GM21717 (cell line): ENCODE measurements at regions not wholly inside any gene's neighbourhood (a gene's known extent, or its start where the extent isn't known, plus 50 kb on each side); places are given as distances from the start of the nearest gene placed in this dataset.
"Not testable (repeated sequence)": the region's sequence is repeated elsewhere in the genome, so short reads cannot be mapped to it uniquely, and the experiment has no call there.

Experiments used
- ATAC-seq: cut with Tn5 transposase; IDR thresholded peaks from one replicate; pipeline ENCODE4 v1.9.1; 2021; ENCODE audit warnings: mild to moderate bottlenecking, moderate library complexity; ENCODE audit not compliant: unreplicated experiment

DNA sequence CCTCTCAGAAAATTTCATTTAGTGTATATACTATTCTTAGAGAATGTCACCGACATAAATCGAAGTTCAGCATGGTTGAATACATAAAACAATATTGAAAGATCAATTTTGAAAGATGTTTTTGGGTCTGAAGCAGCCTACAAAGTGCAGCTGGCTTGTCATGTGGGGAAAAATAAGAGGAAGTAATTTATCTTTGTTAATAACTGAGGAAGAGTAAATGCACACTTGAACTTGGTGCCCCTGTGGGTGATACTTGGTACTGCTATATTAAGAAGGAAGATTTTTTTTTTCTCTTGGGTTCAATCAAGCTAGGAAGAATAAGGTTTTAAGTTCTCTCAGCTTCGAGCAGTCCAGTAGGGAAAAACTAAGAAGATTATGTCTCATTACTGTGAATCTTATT lies 661.3 kb downstream of the RPL10L start:
- no peak for ATAC-seq

DNA sequence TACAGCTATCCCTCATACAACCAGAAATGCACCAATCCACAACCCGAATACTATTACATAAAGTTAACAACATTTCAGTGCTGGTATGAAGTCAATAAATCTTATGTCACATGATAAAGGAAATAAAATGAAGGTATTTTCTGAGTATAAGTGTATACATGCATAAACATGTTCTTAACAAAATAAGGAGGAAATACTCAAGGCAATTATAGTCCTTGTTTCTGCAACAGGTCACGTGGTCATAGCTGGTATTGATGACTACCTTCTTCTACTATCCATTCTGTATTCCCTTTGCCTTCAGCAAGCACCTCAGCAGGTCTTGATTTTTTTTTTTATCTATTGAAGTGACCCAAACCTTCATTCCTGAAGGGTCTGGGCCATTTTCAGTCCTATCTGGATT lies 675.6 kb downstream of the RPL10L start:
- ATAC-seq: no peak

DNA sequence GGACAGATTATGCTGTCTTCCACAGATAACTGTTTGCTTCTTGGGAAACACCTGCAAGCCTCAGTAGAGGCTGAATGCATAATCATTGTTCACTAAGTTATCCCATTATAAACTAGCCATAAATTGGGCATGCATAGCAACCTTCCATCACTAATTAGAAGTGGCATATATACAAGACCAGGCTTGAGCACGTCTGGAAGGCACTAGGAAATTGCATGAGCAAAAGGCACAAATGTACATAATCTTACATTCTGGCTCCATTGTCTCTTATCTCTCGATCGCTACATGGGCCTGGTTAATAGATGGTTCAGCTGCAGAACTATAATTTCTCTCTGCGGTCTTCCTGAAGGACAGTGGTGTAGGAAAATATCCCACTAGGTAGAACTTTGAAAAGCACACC lies 679.2 kb downstream of the RPL10L start:
- no peak for ATAC-seq

DNA sequence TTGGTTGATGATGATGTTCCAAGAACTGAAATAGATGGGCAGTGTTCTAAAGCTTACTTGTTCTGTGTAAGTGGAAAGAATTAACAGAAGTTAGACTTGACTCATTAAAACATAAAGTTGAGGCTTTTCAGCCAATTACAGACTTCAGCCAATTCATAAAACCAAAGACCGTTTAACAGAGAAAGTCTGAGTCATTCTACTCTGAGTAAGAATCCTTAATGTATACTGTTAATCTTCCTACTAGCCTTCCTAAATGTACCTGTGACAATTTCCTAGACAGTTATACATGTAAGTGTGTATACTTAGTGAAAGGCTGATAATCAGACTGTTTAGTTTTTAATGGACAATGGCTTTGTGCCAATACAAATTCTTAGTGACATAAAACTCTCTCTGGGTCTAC lies 681.0 kb downstream of the RPL10L start:
- no peak for ATAC-seq

DNA sequence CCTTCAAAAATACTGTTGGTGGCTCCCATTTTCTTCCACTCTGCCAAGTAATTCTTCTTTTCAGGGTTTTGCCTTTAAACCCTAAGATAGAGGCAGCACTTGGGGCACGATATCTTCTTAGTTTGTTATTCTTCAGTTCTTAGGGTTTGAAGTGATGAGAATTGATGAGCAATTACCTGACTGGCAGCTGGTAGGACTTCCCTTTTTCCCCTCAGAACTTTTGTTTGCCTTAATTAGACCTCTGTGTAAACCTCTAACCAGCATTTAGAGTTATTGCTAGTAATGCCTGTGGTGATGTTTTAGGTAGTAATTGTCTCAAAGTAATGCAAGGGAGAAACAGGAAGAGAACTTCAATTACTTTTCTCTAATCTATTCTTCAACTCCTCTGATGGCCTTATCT lies 683.5 kb downstream of the RPL10L start:
- no peak for ATAC-seq

DNA sequence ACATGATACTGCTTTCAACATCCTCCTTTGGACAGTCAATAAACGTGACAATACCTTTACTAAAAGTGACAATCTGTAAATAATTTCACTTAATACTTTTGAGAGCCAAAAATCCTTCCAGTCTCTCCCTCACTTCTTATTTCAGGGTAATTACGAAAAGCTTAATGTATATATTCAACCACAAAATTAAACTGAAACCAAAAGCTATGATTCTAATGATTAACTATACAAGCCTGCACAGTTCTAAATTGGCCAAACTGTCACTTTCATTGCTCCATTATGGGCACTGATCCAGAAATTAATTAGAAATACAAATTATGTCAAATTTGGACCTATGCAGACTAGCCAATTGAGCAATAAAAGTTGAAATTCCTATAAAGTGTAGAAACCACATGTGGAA lies 696.5 kb upstream of the MIS18BP1 start:
- no peak for ATAC-seq

DNA sequence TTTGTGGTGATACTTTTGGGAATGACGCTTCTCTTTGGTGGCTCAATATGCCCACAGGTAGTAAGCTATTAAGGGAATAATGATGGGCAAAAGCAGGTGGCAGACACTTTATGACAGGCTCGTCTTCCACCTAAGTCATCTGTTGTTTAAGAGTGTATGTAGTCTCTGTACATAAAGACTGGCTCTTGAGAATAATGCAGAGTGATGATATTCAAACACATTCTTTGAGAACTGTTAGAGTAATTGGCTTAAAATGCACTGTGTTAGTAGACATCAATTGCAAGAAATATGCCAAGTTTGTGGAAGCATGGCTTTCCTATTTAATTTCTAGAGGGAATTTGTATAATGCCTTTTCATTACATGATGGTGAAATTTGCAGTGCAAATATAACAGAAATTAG lies 694.8 kb upstream of the MIS18BP1 start:
- ATAC-seq: no peak

DNA sequence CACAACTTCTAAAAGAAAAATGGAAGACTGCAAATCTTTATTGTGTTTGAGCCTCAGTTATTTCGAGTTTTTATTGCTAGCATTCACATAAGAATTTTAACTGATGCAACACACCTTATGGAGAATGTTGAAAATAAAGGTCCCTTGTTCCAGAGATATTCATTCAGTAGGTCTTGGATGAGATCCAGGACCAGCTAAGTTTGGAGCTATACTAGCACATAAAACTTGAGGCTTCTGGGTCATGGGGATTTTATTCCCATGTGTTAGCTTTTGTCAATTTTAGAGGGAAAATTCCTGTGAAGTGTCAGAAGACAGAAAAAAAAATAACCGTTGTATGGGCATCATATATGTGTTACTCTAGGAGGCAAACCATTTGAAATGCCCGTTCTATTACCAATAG lies 693.2 kb upstream of the MIS18BP1 start:
- ATAC-seq: no peak

DNA sequence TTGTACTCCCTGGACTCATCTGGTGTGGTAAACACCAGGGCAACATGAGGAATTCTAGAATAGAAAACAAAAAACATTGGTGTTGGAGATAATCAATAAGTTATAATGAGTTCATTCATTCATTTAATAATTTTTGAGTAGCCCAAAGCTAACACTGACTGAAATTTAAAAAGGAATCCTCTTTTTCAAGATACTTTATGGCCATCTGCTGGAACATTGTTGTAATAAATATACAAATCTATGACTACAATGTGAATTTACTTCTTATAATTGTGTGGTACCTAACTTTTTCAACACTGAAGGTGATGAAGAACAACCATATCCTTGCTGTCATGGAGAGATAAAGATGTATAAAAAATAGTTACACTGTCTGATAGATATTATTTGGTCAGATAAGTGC lies 687.3 kb upstream of the MIS18BP1 start:
- ATAC-seq: no peak

DNA sequence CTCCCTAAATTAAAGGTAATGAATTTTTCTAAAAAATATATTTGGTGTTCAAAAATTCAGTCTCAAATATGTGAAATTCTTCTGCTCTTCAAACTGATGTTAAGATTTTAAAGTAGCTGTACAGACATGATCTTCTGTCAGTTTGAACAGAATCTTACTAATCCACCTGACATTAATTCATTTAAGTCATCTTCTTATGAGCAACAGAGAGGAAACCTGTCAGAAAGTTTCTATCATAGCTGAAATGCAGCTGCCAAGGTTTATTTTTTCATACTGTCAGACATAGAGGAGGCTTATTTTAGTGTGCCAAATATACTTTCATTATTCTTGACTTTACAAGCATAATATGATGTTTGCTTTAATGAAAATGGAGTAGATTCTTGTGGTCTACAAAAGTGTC lies 686.6 kb upstream of the MIS18BP1 start:
- no peak for ATAC-seq

DNA sequence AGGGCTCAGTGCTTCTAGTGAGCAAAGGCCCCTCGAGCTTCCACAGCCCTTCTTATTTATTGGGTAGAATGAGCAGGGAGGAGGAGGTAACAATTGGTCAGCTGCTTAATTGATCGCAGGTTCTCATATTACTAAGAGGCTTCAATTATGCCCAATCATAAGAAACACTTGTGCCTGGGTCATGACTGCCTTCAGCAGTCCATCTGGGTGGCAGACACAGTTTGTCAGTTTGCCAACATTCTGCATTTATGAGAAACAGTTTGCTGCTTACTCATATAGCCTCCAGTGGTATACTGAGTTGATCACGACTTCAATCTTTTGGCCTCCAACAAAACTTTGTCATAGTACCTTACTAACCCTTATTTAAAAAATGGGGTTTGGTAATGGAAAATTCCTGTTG lies 667.0 kb upstream of the MIS18BP1 start:
- ATAC-seq: not testable (repeated sequence)

DNA sequence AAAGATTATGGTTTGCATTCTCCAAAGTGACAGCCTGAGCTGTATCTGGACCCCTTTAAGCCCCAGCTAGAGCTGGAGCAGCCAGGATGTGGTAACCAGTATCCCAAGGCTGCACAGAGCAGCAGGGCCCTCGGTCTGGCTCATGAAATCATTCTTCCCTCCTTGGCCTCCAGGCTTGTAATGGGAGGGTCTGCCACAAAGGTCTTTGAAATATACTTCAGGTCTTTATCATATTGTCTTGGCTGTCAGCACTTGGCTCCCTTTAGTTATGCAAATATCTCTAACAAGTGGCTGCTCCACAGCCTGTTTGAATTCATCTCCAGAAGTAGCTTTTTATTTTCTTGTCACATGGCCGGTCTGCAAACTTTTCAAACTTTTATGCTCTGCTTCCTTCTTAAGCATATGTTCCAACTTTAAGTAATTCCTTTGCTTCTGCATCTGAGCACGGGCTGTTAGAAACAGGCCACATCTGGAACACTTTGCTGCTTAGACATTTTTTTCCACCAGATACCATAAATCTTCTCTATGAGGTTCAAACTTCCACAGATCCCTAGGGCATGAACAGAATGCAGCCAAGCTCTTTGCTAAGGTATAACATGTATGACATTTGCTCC lies 663.4 kb upstream of the MIS18BP1 start:
- no peak for ATAC-seq

DNA sequence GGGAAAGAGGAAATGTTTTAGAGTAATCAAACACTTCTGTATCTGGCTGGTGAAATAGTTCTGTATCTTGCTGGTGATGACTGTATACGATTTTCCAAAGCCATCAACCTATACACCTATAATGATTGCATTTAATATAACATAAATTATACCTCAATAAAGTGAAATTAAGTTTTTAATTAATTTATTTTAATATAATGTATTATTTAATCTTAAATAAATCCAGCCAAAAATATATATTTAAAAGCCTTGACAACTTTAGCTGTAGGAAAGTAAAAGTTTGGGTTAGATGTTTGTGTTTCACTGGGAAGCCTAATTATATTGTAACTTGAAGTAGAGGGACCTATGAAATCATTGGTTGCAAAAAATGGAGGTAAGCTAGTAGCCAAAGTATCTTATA lies 654.8 kb upstream of the MIS18BP1 start:
- ATAC-seq: no peak

DNA sequence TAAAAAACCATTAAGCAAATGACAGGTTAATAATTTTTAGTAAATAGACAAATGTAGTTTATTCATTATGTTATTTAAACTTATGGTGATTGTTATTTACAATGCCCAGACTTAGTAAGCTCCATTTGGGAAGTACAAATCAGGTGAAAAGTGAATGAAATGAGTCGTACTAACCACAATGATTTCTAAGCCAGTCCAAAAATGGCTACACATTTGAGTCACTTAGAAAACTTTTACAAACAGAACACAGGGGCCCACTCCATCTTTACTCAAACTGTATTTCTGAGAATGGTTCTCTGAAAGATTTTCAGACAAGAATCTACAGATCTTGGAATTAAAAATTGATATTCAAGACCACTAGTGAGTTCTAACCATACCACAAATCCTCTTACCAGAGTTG lies 653.3 kb upstream of the MIS18BP1 start:
- no peak for ATAC-seq

DNA sequence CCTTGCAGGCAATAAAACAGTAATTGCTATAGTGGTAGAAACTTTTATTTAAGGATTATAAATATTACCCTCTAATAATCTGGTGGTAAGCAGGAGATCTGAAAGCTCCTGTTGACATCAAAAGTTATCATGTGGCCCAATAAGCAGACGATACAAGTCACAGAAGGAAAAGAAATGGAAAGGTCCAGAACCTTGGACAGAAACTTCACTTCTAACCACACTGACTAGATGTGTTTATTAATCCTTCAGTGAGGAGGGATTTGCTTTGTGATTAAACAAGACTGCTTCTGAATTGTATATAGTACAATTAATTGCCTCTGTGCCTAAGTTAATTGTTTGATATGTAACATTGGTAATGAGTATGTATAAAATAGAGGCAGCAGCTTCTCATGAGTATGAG lies 652.7 kb upstream of the MIS18BP1 start:
- ATAC-seq: no peak

DNA sequence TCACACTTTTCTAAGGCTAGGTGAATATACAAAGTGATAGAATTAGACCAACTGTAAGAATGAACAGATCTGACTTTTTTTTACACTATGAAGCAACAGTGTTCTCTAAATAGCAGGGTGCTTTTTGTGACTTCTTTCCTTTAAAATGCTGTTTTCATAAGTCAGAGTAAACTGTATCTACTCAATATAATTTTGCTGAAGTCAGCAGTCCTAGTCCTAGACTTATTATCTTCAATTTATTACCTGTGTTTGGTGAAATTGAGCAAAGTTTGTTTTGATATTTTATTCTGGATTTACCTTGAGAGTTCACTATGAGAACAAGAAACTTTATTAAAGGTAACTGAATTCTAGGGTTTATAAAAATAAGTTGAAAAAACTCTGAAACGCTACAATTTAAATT lies 651.3 kb upstream of the MIS18BP1 start:
- no peak for ATAC-seq

DNA sequence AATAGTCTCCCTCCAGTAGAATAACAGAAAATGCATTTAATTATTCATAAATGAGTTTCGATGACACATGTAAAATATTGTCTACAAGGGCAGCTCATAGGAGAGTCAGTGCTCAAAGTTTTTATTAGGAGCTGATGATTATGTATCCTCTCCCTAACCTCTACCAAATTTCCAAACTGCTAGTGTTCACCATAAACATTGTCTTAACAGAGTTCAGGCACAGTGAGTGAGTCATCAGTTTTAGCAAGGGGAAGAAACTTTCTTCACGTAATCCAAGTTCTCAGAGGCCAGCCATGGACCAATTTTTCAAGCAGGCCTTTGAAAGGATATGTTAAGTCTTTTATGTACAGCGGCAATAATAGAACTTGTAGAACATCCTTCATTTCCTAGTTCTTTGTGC lies 649.2 kb upstream of the MIS18BP1 start:
- no peak for ATAC-seq

DNA sequence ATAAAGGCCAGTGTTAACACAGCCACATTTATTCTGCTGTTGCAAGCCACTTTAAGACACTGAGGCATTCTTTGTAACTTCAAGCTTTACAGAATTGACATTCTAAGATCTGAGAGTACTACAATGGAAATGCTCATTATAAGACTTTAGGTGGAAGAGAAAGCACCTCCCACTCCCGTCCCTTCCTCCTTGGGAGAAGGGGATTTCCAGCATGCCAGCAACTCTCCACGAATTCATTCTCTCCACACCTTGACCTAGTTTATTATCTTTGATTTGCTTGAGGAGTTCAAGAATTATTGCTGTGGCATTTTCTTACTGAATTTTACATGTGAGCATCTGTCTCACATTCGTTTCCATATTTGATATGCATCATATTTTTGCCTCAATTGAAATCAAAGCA lies 644.4 kb upstream of the MIS18BP1 start:
- no peak for ATAC-seq

DNA sequence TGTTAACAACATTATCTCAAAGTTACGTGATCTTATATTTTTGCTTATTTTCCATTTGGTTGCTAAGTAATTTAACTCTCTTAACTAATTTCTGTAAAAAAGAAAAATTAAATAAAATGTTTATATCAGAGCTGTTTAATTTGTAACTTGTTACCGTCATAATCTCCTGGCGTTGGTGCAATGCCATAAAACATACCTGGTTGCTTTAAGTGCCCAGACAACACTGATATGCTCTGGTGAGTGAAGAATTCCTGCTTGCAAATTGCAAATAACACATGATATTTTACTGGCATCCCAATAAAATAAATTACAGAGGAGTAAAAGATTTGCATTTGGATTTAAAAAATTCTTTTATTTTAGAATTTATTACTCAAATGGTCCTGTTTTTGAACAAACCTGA lies 640.1 kb upstream of the MIS18BP1 start:
- ATAC-seq: no peak

DNA sequence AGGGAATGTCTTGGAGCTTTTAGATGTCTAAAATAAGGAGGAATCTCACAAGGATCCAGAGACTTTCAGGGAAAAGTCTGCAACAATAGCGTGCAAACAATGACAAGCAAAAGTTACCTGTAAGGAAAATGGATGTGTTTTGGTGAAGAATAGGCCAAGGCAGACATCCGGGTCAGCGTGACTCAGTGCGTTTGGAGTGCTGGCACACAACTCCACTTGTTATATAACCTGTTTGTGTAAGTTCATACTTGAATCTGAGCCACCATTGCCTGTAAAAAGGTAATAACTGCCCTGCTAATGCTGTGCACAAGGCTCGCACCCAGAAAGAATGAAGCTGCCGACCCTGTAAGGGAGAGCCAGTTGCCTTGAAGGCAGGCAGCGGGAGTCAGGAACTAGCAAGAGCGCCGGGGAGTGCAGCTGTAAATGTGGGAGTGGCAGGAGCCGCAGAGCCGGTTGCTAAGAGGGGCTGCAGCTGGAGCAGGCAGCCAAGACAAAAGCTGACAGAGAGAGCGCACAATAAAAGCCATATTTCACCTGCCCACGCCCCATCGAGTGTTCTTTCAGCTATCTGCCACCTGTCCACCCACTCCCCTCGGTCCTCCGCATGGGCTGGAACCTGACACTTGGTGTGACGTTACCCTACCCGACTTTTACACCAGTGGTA lies 638.5 kb upstream of the MIS18BP1 start:
- ATAC-seq: no peak

DNA sequence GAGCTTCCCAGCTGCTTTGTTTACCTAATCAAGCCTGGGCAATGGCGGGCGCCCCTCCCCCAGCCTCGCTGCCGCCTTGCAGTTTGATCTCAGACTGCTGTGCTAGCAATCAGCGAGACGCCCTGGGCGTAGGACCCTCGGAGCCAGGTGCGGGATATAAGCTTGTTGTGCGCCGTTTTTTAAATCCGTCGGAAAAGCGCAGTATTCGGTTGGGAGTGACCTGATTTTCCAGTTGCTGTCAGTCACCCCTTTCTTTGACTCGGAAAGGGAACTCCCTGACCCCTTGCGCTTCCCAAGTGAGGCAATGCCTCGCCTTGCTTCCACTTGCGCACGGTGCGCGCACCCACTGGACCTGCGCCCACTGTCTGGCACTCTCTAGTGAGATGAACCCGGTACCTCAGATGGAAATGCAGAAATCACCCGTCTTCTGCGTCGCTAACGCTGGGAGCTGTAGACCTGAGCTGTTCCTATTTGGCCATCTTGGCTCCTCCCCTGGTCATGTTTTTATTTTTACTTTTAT lies 635.8 kb upstream of the MIS18BP1 start:
- not testable (repeated sequence) for ATAC-seq

DNA sequence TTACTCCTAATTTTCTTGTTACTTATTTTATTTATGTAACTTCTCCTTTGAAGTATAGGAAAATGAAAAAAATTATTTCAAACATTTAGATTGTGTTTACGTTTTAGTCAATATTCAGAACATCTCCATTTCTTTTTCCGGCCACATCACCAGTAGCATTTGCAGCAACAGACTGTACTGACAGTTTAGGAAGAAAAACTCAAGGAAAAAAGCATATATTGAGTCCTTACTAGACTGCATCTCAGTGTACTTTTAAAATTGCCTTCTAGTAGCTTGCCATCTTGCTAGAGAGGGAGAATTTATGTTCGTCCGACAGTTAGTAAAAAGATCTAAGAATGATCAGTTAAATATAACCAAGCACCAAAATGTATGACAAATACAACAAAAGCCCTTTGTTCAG lies 625.0 kb upstream of the MIS18BP1 start:
- ATAC-seq: no peak

DNA sequence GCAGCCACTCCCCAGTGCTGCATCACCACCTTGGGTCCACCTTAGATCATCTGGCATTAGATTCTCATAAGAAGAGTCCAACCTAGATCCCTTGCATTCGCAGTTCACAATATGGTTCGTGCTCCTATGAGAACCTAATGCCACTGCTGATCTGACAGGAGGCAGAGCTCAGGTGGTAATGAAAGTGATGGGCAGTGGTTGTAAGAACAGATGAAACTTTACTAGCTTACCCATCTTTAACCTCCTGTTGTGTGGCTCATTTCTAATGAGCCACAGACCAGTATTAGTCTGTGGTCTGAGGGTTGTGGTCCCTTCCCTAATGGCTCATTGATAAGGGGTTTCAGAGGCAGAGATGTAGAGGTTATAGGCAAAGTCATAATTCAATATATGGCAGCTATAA lies 615.9 kb upstream of the MIS18BP1 start:
- no peak for ATAC-seq
